ENCODE measurements at regions not wholly inside any gene's neighbourhood (a gene's known extent, or its start where the extent isn't known, plus 50 kb on each side); places are given as distances from the start of the nearest gene placed in this dataset.

GRCh38 chr10:32144817-32145688 is 88.8 kb upstream of the KIF5B start (continued):
- TF ChIP-seq ZNF212 (CRISPR knock-in tag; IDR thresholded peaks at IDR 0.05) = no peak
- TF ChIP-seq RFX7 (CRISPR knock-in tag; IDR thresholded peaks at IDR 0.05) = no peak
- no peak for TF ChIP-seq ZNF609 (CRISPR knock-in tag; IDR thresholded peaks at IDR 0.05; ENCODE audit: borderline replicate concordance)
- no peak for TF ChIP-seq TCF7L2 (IDR thresholded peaks at IDR 0.05; ENCODE audit: low read depth, low read length)
- no peak for TF ChIP-seq SNAPC5 (CRISPR knock-in tag; IDR thresholded peaks at IDR 0.05)
- TF ChIP-seq ZKSCAN8 (CRISPR knock-in tag; IDR thresholded peaks at IDR 0.05) = no peak
- no peak for TF ChIP-seq SMAD4 (CRISPR knock-in tag; conservative IDR thresholded peaks at IDR 0.05)
- no peak for TF ChIP-seq CREB5 (CRISPR knock-in tag; IDR thresholded peaks at IDR 0.05)

Data from K562 (cell line).